Gastrocnemius medialis (tissue), 4 donors: ENCODE measurements at regions not wholly inside any gene's neighbourhood (a gene's known extent, or its start where the extent isn't known, plus 50 kb on each side); places are given as distances from the start of the nearest gene placed in this dataset.

Source experiments
- ATAC-seq, 2 donors: fragments of 150-250 bp; one replicate each; pipeline ENCODE4 v1.9.1; 2016
- DNase-seq, 2 donors: peaks; one replicate each; pipeline ENCODE4 v3.0.0-alpha.2; 2019
- H3K27ac ChIP-seq, 4 donors: fragments of 200-600 bp; sonication (generic); 1 replicate in 1 of 4; 2 replicates in 3 of 4; pipeline ENCODE4 v1.5.1; 2016 to 2018; ENCODE audit warnings: mild to moderate bottlenecking in 2 of 4, moderate library complexity in 1 of 4
- H3K27me3 ChIP-seq, 3 donors: fragments of 200-600 bp; sonication (generic) in 2 of 3; 1 replicate in 1 of 3; 2 replicates in 2 of 3; pipeline versions ENCODE4 v1.5.1 to v1.6.0; 2016 to 2019; ENCODE audit warnings: mild to moderate bottlenecking in 1 of 3, moderate library complexity in 1 of 3
- H3K36me3 ChIP-seq, 2 donors: fragments of 200-600 bp; sonication (generic) in 1 of 2; one replicate each; pipeline ENCODE4 v1.5.1; 2017 to 2018
- H3K4me1 ChIP-seq, 2 donors: fragments of 200-600 bp; sonication (generic) in 1 of 2; one replicate each; pipeline ENCODE4 v1.5.1; 2016 to 2017; ENCODE audit warnings: mild to moderate bottlenecking in 2 of 2
- H3K4me3 ChIP-seq, 4 donors: fragments of 200-600 bp; sonication (generic) in 3 of 4; 1 replicate in 1 of 4; 2 replicates in 3 of 4; pipeline ENCODE4 v1.5.1; 2016 to 2019; ENCODE audit warnings: mild to moderate bottlenecking in 2 of 4
- H3K9me3 ChIP-seq, 3 donors: fragments of 200-600 bp; sonication (generic) in 2 of 3; 1 replicate in 1 of 3; 2 replicates in 2 of 3; pipeline ENCODE4 v1.5.1; 2016 to 2019
- CTCF ChIP-seq, 5 experiments: fragments of 450-650 bp in 3 of 5; fragments of 200-600 bp in 2 of 5; sonication (generic) in 2 of 5; IDR thresholded peaks in 4 of 5; conservative IDR thresholded peaks in 1 of 5; 1 replicate in 4 of 5; 2 replicates in 1 of 5; pipeline ENCODE4 v1.5.1; 2016 to 2019; ENCODE audit warnings: antibody characterized with exemption in 5 of 5, mild to moderate bottlenecking in 3 of 5, moderate library complexity in 3 of 5
- POLR2A ChIP-seq, 2 donors: fragments of 450-650 bp; IDR thresholded peaks; one replicate each; pipeline ENCODE4 v1.6.1; 2017; ENCODE audit warnings: antibody characterized with exemption in 2 of 2, mild to moderate bottlenecking in 2 of 2, moderate library complexity in 2 of 2
- in situ Hi-C, 4 donors: fragments of 200-750 bp; cut with MboI; loops; one replicate each; pipeline versions ENCODE4 v1.15.0 to v1.8.0; 2017; ENCODE audit warnings: low sequenced_read_pairs in 4 of 4
- intact Hi-C: fragments of 100-400 bp; cut with DNase I; formaldehyde crosslinking; loops from one replicate; pipeline ENCODE4 v1.15.1; 2023; ENCODE audit warnings: low total_unique reads

GRCh38 chr6:134111062-134111677 is 58.7 kb upstream of the SLC2A12 start:
- ATAC-seq (peak in 1 of 2 donors; percentile 62), DNase-seq (no peak)
- in situ Hi-C loops (no loop called here), intact Hi-C loops (no loop called here)
- Histone ChIP-seq H3K9me3 (no peaks in the 10 kb centered on the region), H3K27ac (no peak overlapping the region), H3K27me3 (no peaks in the 10 kb centered on the region), H3K4me3 (no peak overlapping the region), H3K4me1 (no peaks in the 10 kb centered on the region), H3K36me3 (no peaks in the 10 kb centered on the region)
- TF ChIP-seq POLR2A (IDR thresholded peaks at IDR 0.05) (no peak), CTCF (IDR thresholded peaks at IDR 0.05 in 4 of 5, conservative IDR thresholded peaks at IDR 0.05 in 1 of 5) (peak in 4 of 5 experiments; percentile 41 to 70 (median 55))

DNA sequence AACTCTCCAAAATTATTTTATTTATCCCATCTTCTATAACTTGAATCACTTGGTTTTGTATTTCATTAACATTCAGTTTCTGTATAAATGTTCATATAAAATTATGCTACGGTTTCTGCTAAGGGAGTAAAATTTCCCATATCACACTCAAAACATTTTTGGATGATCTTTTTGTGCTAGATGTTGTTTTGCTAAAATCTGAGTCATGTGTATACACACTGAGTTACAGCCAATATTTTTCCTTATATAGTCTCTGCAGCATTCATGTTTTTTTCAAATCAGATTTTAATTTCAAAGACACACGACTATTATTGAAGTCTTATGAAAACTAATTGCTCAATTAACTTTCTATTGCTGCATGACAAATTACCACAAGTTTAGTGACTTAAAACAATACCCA is 54.3 kb upstream of the SLC2A12 start:
- no peaks in the 10 kb centered on the region for H3K4me1 ChIP-seq
- no peak for DNase-seq
- intact Hi-C loops (no loop called here), in situ Hi-C loops (no loop called here)
- no peaks in the 10 kb centered on the region for H3K27me3 ChIP-seq
- TF ChIP-seq CTCF (IDR thresholded peaks at IDR 0.05 in 4 of 5, conservative IDR thresholded peaks at IDR 0.05 in 1 of 5) (no peak), POLR2A (IDR thresholded peaks at IDR 0.05) (no peak)
- H3K4me3 ChIP-seq, result no peak overlapping the region
- H3K36me3 ChIP-seq, result no peaks in the 10 kb centered on the region
- H3K27ac ChIP-seq, result no peak overlapping the region
- ATAC-seq, result no peak
- H3K9me3 ChIP-seq, result no peaks in the 10 kb centered on the region

DNA sequence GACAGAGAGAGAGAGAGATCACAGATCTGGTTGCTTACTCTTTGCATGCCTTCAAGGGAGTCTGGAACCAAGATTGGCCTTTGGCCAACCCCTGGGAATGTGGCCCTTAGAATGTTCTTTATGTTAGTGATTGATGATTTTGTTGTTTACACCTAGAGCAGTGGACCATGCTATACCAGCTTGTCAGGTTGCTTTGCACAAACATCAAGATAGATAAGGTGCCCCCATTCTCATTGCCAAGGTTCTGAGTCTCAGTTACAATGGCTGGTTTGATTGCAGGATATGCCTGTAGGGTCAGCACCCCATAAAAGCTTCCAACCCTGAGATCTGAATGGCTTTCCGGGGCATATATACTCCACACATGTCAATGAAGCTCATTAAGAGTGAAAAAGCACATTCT is 53.5 kb upstream of the SLC2A12 start:
- ATAC-seq (no peak), DNase-seq (no peak)
- Histone ChIP-seq H3K36me3 (no peaks in the 10 kb centered on the region), H3K4me3 (no peak overlapping the region), H3K9me3 (no peaks in the 10 kb centered on the region), H3K27ac (no peak overlapping the region), H3K27me3 (no peaks in the 10 kb centered on the region), H3K4me1 (no peaks in the 10 kb centered on the region)
- in situ Hi-C loops, result no loop called here
- TF ChIP-seq CTCF (IDR thresholded peaks at IDR 0.05 in 4 of 5, conservative IDR thresholded peaks at IDR 0.05 in 1 of 5) (no peak), POLR2A (IDR thresholded peaks at IDR 0.05) (no peak)
- intact Hi-C loops, result no loop called here

DNA sequence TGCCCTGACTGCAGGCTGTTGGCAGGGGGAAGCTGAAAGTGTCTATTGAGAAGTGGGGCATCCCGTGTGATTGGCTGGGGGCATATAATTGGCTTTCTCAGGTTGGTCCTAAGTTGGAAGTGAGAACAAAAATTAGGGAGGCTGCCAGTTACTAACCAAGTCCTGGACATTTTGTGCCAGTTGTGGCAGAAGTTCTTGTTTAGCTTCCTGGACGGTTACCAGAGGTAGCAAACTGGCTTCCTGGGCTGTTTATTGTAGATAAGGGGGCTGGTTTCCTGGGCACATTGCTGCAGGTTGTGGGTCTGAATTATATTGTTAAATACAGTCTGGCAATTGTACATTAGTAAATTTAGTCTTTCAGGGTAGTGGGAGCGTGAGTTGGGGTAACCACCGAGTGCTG is 50.6 kb upstream of the SLC2A12 start:
- H3K27ac ChIP-seq, result no peak overlapping the region
- no peaks in the 10 kb centered on the region for H3K36me3 ChIP-seq
- DNase-seq (no peak), ATAC-seq (no peak)
- no peak for TF ChIP-seq CTCF (IDR thresholded peaks at IDR 0.05 in 4 of 5, conservative IDR thresholded peaks at IDR 0.05 in 1 of 5)
- no peak for TF ChIP-seq POLR2A (IDR thresholded peaks at IDR 0.05)
- H3K27me3 ChIP-seq, result no peaks in the 10 kb centered on the region
- intact Hi-C loops (no loop called here), in situ Hi-C loops (no loop called here)
- H3K9me3 ChIP-seq, result no peaks in the 10 kb centered on the region
- H3K4me3 ChIP-seq, result no peak overlapping the region
- H3K4me1 ChIP-seq, result no peaks in the 10 kb centered on the region
